ENCODE measurements at regions not wholly inside any gene's neighbourhood (a gene's known extent, or its start where the extent isn't known, plus 50 kb on each side); places are given as distances from the start of the nearest gene placed in this dataset.

DNA sequence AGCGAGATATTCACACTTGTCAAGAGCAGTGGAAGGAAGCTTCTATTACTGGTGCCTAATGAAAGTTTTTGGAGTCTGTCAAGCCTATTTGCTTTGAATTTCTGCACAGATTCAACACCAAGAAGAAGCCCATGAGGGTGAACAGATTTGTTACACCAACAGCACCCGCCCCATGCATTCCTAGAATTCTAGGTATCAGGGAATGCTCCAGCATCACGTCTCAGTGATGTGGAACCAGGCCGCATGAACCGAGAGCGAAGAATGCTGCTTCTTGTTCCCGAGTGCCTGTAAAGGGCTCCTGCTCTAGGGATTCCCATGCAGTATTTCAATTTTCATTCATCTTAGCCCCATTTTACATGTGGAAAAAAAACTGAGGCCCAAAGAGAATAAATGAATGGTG lies 69.7 kb downstream of the KCNF1 start:
- TF ChIP-seq, protein P1, sequence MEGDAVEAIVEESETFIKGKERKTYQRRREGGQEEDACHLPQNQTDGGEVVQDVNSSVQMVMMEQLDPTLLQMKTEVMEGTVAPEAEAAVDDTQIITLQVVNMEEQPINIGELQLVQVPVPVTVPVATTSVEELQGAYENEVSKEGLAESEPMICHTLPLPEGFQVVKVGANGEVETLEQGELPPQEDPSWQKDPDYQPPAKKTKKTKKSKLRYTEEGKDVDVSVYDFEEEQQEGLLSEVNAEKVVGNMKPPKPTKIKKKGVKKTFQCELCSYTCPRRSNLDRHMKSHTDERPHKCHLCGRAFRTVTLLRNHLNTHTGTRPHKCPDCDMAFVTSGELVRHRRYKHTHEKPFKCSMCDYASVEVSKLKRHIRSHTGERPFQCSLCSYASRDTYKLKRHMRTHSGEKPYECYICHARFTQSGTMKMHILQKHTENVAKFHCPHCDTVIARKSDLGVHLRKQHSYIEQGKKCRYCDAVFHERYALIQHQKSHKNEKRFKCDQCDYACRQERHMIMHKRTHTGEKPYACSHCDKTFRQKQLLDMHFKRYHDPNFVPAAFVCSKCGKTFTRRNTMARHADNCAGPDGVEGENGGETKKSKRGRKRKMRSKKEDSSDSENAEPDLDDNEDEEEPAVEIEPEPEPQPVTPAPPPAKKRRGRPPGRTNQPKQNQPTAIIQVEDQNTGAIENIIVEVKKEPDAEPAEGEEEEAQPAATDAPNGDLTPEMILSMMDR (IDR thresholded peaks at IDR 0.05; ENCODE audit: low read depth, low read length, poor library complexity, severe bottlenecking) = no peak
- TF ChIP-seq EZH2phosphoT487 (IDR thresholded peaks at IDR 0.05; ENCODE audit: borderline replicate concordance, low read length) = no peak
